Stimulated activated CD4-positive, alpha-beta T cell treated with anti-CD3 and anti-CD28 coated beads, Interleukin-1b, Interleukin-23, amount 100 ng/mL, for 48 hours (primary cell): ENCODE measurements at regions not wholly inside any gene's neighbourhood (a gene's known extent, or its start where the extent isn't known, plus 50 kb on each side); places are given as distances from the start of the nearest gene placed in this dataset.

Experiments
- DNase-seq: peaks from one replicate; pipeline ENCODE4 v3.0.0-alpha.2; 2020

- no peak for DNase-seq
These were observed 123.2 kb downstream of the MAB21L3 start for GRCh38 chr1:116234429-116234828.

GRCh38 chr1:116239916-116240315 lies 128.7 kb downstream of the MAB21L3 start:
- no peak for DNase-seq

- no peak for DNase-seq
These were observed 130.3 kb upstream of the ATP1A1 start for GRCh38 chr1:116242741-116243140.

- no peak for DNase-seq
These were observed 129.6 kb upstream of the ATP1A1 start for GRCh38 chr1:116243333-116244054.

GRCh38 chr1:116246174-116246573 lies 126.9 kb upstream of the ATP1A1 start:
- DNase-seq: no peak

- no peak for DNase-seq
These were observed 120.8 kb upstream of the ATP1A1 start for GRCh38 chr1:116252271-116252670.

- DNase-seq: no peak
These were observed 120.3 kb upstream of the ATP1A1 start for GRCh38 chr1:116252785-116253184.

- no peak for DNase-seq
These were observed 119.3 kb upstream of the ATP1A1 start for GRCh38 chr1:116253566-116254382.

- no peak for DNase-seq
These were observed 118.3 kb upstream of the ATP1A1 start for GRCh38 chr1:116254776-116255175.

- no peak for DNase-seq
These were observed 117.4 kb upstream of the ATP1A1 start for GRCh38 chr1:116255486-116256285.

GRCh38 chr1:116256286-116256649 lies 116.8 kb upstream of the ATP1A1 start:
- no peak for DNase-seq

GRCh38 chr1:116256875-116257274 lies 116.2 kb upstream of the ATP1A1 start:
- DNase-seq: no peak

GRCh38 chr1:116257341-116257767 lies 115.7 kb upstream of the ATP1A1 start:
- DNase-seq: peak; percentile 58

GRCh38 chr1:116257836-116258235 lies 115.2 kb upstream of the ATP1A1 start:
- DNase-seq: no peak

- DNase-seq: no peak
These were observed 114.2 kb upstream of the ATP1A1 start for GRCh38 chr1:116258668-116259419.

- DNase-seq: no peak
These were observed 113.4 kb upstream of the ATP1A1 start for GRCh38 chr1:116259663-116260062.

GRCh38 chr1:116260115-116260514 lies 112.9 kb upstream of the ATP1A1 start:
- no peak for DNase-seq

- DNase-seq: no peak
These were observed 112.4 kb upstream of the ATP1A1 start for GRCh38 chr1:116260621-116261020.

GRCh38 chr1:116261227-116261626 lies 111.8 kb upstream of the ATP1A1 start:
- DNase-seq: no peak

- DNase-seq: no peak
These were observed 110.6 kb upstream of the ATP1A1 start for GRCh38 chr1:116262207-116262994.

GRCh38 chr1:116262995-116263385 lies 110.1 kb upstream of the ATP1A1 start:
- DNase-seq: no peak
